ENCODE measurements at regions not wholly inside any gene's neighbourhood (a gene's known extent, or its start where the extent isn't known, plus 50 kb on each side); places are given as distances from the start of the nearest gene placed in this dataset.
"Not testable (repeated sequence)": the region's sequence is repeated elsewhere in the genome, so short reads cannot be mapped to it uniquely, and the experiment has no call there.

- H3K4me3 ChIP-seq (ENCODE audit: low read depth in 1 of 2, low read length in 2 of 2): no peak overlapping the region
Measured at GRCh38 chr16:63769211-63769610, 1352.7 kb downstream of the CDH11 start.

GRCh38 chr16:63760246-63760645, 1361.6 kb downstream of the CDH11 start:
- not testable (repeated sequence) for H3K27ac ChIP-seq (ENCODE audit: low read depth, low read length); H3K9ac ChIP-seq (ENCODE audit: low read depth in 1 of 2, low read length in 2 of 2); H3K4me1 ChIP-seq (ENCODE audit: control insufficient read depth in 1 of 2, insufficient read depth in 2 of 2, low read length in 2 of 2); H3K36me3 ChIP-seq (ENCODE audit: control insufficient read depth in 1 of 2, insufficient read depth in 2 of 2, low read length in 2 of 2); H3K9me3 ChIP-seq (ENCODE audit: control insufficient read depth in 1 of 2, low read length in 2 of 2); H3K27me3 ChIP-seq (ENCODE audit: control insufficient read depth in 1 of 2, insufficient read depth in 2 of 2, low read length in 2 of 2); H3K4me3 ChIP-seq (ENCODE audit: low read depth in 1 of 2, low read length in 2 of 2)

More at GRCh38 chr16:63769211-63769610, 1352.7 kb downstream of the CDH11 start:
- Histone ChIP-seq H3K4me1 (ENCODE audit: control insufficient read depth in 1 of 2, insufficient read depth in 2 of 2, low read length in 2 of 2) (no peaks in the 10 kb centered on the region), H3K9me3 (ENCODE audit: control insufficient read depth in 1 of 2, low read length in 2 of 2) (no peaks in the 10 kb centered on the region), H3K27me3 (ENCODE audit: control insufficient read depth in 1 of 2, insufficient read depth in 2 of 2, low read length in 2 of 2) (no peaks in the 10 kb centered on the region), H3K27ac (ENCODE audit: low read depth, low read length) (no peak overlapping the region), H3K9ac (ENCODE audit: low read depth in 1 of 2, low read length in 2 of 2) (no peak overlapping the region), H3K36me3 (ENCODE audit: control insufficient read depth in 1 of 2, insufficient read depth in 2 of 2, low read length in 2 of 2) (no peaks in the 10 kb centered on the region)

GRCh38 chr16:63752347-63752746, 1369.5 kb downstream of the CDH11 start:
- Histone ChIP-seq H3K9me3 (ENCODE audit: control insufficient read depth in 1 of 2, low read length in 2 of 2) (no peaks in the 10 kb centered on the region), H3K36me3 (ENCODE audit: control insufficient read depth in 1 of 2, insufficient read depth in 2 of 2, low read length in 2 of 2) (no peaks in the 10 kb centered on the region), H3K4me3 (ENCODE audit: low read depth in 1 of 2, low read length in 2 of 2) (no peak overlapping the region), H3K9ac (ENCODE audit: low read depth in 1 of 2, low read length in 2 of 2) (no peak overlapping the region), H3K4me1 (ENCODE audit: control insufficient read depth in 1 of 2, insufficient read depth in 2 of 2, low read length in 2 of 2) (no peaks in the 10 kb centered on the region), H3K27ac (ENCODE audit: low read depth, low read length) (no peak overlapping the region), H3K27me3 (ENCODE audit: control insufficient read depth in 1 of 2, insufficient read depth in 2 of 2, low read length in 2 of 2) (no peaks in the 10 kb centered on the region)

- Histone ChIP-seq H3K4me1 (ENCODE audit: control insufficient read depth in 1 of 2, insufficient read depth in 2 of 2, low read length in 2 of 2) (no peaks in the 10 kb centered on the region), H3K9ac (ENCODE audit: low read depth in 1 of 2, low read length in 2 of 2) (no peak overlapping the region), H3K4me3 (ENCODE audit: low read depth in 1 of 2, low read length in 2 of 2) (no peak overlapping the region), H3K27me3 (ENCODE audit: control insufficient read depth in 1 of 2, insufficient read depth in 2 of 2, low read length in 2 of 2) (no peaks in the 10 kb centered on the region), H3K27ac (ENCODE audit: low read depth, low read length) (no peak overlapping the region), H3K9me3 (ENCODE audit: control insufficient read depth in 1 of 2, low read length in 2 of 2) (no peaks in the 10 kb centered on the region), H3K36me3 (ENCODE audit: control insufficient read depth in 1 of 2, insufficient read depth in 2 of 2, low read length in 2 of 2) (no peaks in the 10 kb centered on the region)
Measured at GRCh38 chr16:63749276-63749675, 1372.6 kb downstream of the CDH11 start.

- Histone ChIP-seq H3K27me3 (ENCODE audit: control insufficient read depth in 1 of 2, insufficient read depth in 2 of 2, low read length in 2 of 2) (no peaks in the 10 kb centered on the region), H3K9ac (ENCODE audit: low read depth in 1 of 2, low read length in 2 of 2) (no peak overlapping the region), H3K36me3 (ENCODE audit: control insufficient read depth in 1 of 2, insufficient read depth in 2 of 2, low read length in 2 of 2) (no peaks in the 10 kb centered on the region), H3K4me3 (ENCODE audit: low read depth in 1 of 2, low read length in 2 of 2) (no peak overlapping the region), H3K9me3 (ENCODE audit: control insufficient read depth in 1 of 2, low read length in 2 of 2) (no peaks in the 10 kb centered on the region), H3K27ac (ENCODE audit: low read depth, low read length) (no peak overlapping the region), H3K4me1 (ENCODE audit: control insufficient read depth in 1 of 2, insufficient read depth in 2 of 2, low read length in 2 of 2) (no peaks in the 10 kb centered on the region)
Measured at GRCh38 chr16:63745456-63745855, 1376.4 kb downstream of the CDH11 start.

- H3K9ac ChIP-seq (ENCODE audit: low read depth in 1 of 2, low read length in 2 of 2): no peak overlapping the region
- no peaks in the 10 kb centered on the region for H3K4me1 ChIP-seq (ENCODE audit: control insufficient read depth in 1 of 2, insufficient read depth in 2 of 2, low read length in 2 of 2)
- no peak overlapping the region for H3K27ac ChIP-seq (ENCODE audit: low read depth, low read length)
- H3K4me3 ChIP-seq (ENCODE audit: low read depth in 1 of 2, low read length in 2 of 2): no peak overlapping the region
- H3K27me3 ChIP-seq (ENCODE audit: control insufficient read depth in 1 of 2, insufficient read depth in 2 of 2, low read length in 2 of 2): no peaks in the 10 kb centered on the region
- no peaks in the 10 kb centered on the region for H3K36me3 ChIP-seq (ENCODE audit: control insufficient read depth in 1 of 2, insufficient read depth in 2 of 2, low read length in 2 of 2)
- no peaks in the 10 kb centered on the region for H3K9me3 ChIP-seq (ENCODE audit: control insufficient read depth in 1 of 2, low read length in 2 of 2)
Measured at GRCh38 chr16:63744077-63744874, 1377.6 kb downstream of the CDH11 start.

- H3K36me3 ChIP-seq (ENCODE audit: control insufficient read depth in 1 of 2, insufficient read depth in 2 of 2, low read length in 2 of 2): no peaks in the 10 kb centered on the region
- H3K27me3 ChIP-seq (ENCODE audit: control insufficient read depth in 1 of 2, insufficient read depth in 2 of 2, low read length in 2 of 2): no peaks in the 10 kb centered on the region
- H3K4me1 ChIP-seq (ENCODE audit: control insufficient read depth in 1 of 2, insufficient read depth in 2 of 2, low read length in 2 of 2): no peaks in the 10 kb centered on the region
- no peak overlapping the region for H3K4me3 ChIP-seq (ENCODE audit: low read depth in 1 of 2, low read length in 2 of 2)
- no peaks in the 10 kb centered on the region for H3K9me3 ChIP-seq (ENCODE audit: control insufficient read depth in 1 of 2, low read length in 2 of 2)
- no peak overlapping the region for H3K9ac ChIP-seq (ENCODE audit: low read depth in 1 of 2, low read length in 2 of 2)
- H3K27ac ChIP-seq (ENCODE audit: low read depth, low read length): no peak overlapping the region
Measured at GRCh38 chr16:63742150-63742549, 1379.7 kb downstream of the CDH11 start.

GRCh38 chr16:63737633-63738032, 1384.2 kb downstream of the CDH11 start:
- no peaks in the 10 kb centered on the region for H3K36me3 ChIP-seq (ENCODE audit: control insufficient read depth in 1 of 2, insufficient read depth in 2 of 2, low read length in 2 of 2)
- no peak overlapping the region for H3K9ac ChIP-seq (ENCODE audit: low read depth in 1 of 2, low read length in 2 of 2)
- no peak overlapping the region for H3K27ac ChIP-seq (ENCODE audit: low read depth, low read length)
- H3K4me3 ChIP-seq (ENCODE audit: low read depth in 1 of 2, low read length in 2 of 2): no peak overlapping the region
- H3K4me1 ChIP-seq (ENCODE audit: control insufficient read depth in 1 of 2, insufficient read depth in 2 of 2, low read length in 2 of 2): no peaks in the 10 kb centered on the region
- H3K9me3 ChIP-seq (ENCODE audit: control insufficient read depth in 1 of 2, low read length in 2 of 2): no peaks in the 10 kb centered on the region
- no peaks in the 10 kb centered on the region for H3K27me3 ChIP-seq (ENCODE audit: control insufficient read depth in 1 of 2, insufficient read depth in 2 of 2, low read length in 2 of 2)

GRCh38 chr16:63735456-63735855, 1386.4 kb downstream of the CDH11 start:
- no peak overlapping the region for H3K4me3 ChIP-seq (ENCODE audit: low read depth in 1 of 2, low read length in 2 of 2)
- H3K9me3 ChIP-seq (ENCODE audit: control insufficient read depth in 1 of 2, low read length in 2 of 2): no peaks in the 10 kb centered on the region
- H3K36me3 ChIP-seq (ENCODE audit: control insufficient read depth in 1 of 2, insufficient read depth in 2 of 2, low read length in 2 of 2): no peaks in the 10 kb centered on the region
- H3K4me1 ChIP-seq (ENCODE audit: control insufficient read depth in 1 of 2, insufficient read depth in 2 of 2, low read length in 2 of 2): no peaks in the 10 kb centered on the region
- H3K27ac ChIP-seq (ENCODE audit: low read depth, low read length): no peak overlapping the region
- H3K27me3 ChIP-seq (ENCODE audit: control insufficient read depth in 1 of 2, insufficient read depth in 2 of 2, low read length in 2 of 2): no peaks in the 10 kb centered on the region
- H3K9ac ChIP-seq (ENCODE audit: low read depth in 1 of 2, low read length in 2 of 2): no peak overlapping the region

GRCh38 chr16:63720848-63721247, 1401.0 kb downstream of the CDH11 start:
- no peaks in the 10 kb centered on the region for H3K27me3 ChIP-seq (ENCODE audit: control insufficient read depth in 1 of 2, insufficient read depth in 2 of 2, low read length in 2 of 2)
- H3K4me3 ChIP-seq (ENCODE audit: low read depth in 1 of 2, low read length in 2 of 2): no peak overlapping the region
- H3K36me3 ChIP-seq (ENCODE audit: control insufficient read depth in 1 of 2, insufficient read depth in 2 of 2, low read length in 2 of 2): no peaks in the 10 kb centered on the region
- H3K9ac ChIP-seq (ENCODE audit: low read depth in 1 of 2, low read length in 2 of 2): no peak overlapping the region
- no peaks in the 10 kb centered on the region for H3K4me1 ChIP-seq (ENCODE audit: control insufficient read depth in 1 of 2, insufficient read depth in 2 of 2, low read length in 2 of 2)
- no peak overlapping the region for H3K27ac ChIP-seq (ENCODE audit: low read depth, low read length)
- H3K9me3 ChIP-seq (ENCODE audit: control insufficient read depth in 1 of 2, low read length in 2 of 2): no peaks in the 10 kb centered on the region
